IMR-90 (cell line): ENCODE measurements at regions not wholly inside any gene's neighbourhood (a gene's known extent, or its start where the extent isn't known, plus 50 kb on each side); places are given as distances from the start of the nearest gene placed in this dataset.

Experiments used
- ATAC-seq: fragments of 200-7000 bp; cut with Tn5 transposase; 2 replicates; pipeline ENCODE4 v1.9.1; 2020; ENCODE audit warnings: low read depth, mild to moderate bottlenecking, moderate library complexity
- BruUV-seq: library from RNA; stranded (reverse); fragments of 400-500 nt; replicated peaks from 2 replicates; lab custom pipeline; 2021; lab: Mats Ljungman, UMichigan
- CTCF ChIA-PET: fragments of 300-600 bp; formaldehyde crosslinking; extraction: SDS; loops from one replicate; lab custom pipeline; 2021; ENCODE audit warnings: antibody characterized with exemption; lab: Yijun Ruan, JAX
- POLR2A ChIA-PET: fragments of 300-600 bp; sonication (Branson Sonifier 250); formaldehyde crosslinking; loops from one replicate; lab custom pipeline; 2022; ENCODE audit warnings: antibody characterized with exemption; ENCODE audit not compliant: unreplicated experiment; lab: Charles Lee
- DNase-seq: peaks from one replicate; pipeline ENCODE4 v3.0.0; 2013
- H2AFZ ChIP-seq: replicated peaks from 2 replicates; pipeline ENCODE3; 2013; ENCODE audit warnings: low read length, mild to moderate bottlenecking; ENCODE audit not compliant: poor library complexity
- H2AK5ac ChIP-seq: 2 replicates; pipeline ENCODE4 v1.6.1; 2013; ENCODE audit warnings: low read depth, low read length, inconsistent platforms
- H2AK9ac ChIP-seq: replicated peaks from 2 replicates; pipeline ENCODE3; 2013; ENCODE audit warnings: mild to moderate bottlenecking, low read depth, low read length, moderate library complexity; ENCODE audit not compliant: poor library complexity
- H2BK120ac ChIP-seq: 2 replicates; pipeline ENCODE4 v1.6.1; 2013; ENCODE audit warnings: low read depth, low read length, inconsistent platforms
- H2BK15ac ChIP-seq: 3 replicates; pipeline ENCODE4 v1.6.1; 2013; ENCODE audit warnings: low read depth, low read length, inconsistent platforms
- H2BK20ac ChIP-seq: 2 replicates; pipeline ENCODE4 v1.6.1; 2013; ENCODE audit warnings: low read depth, mild to moderate bottlenecking, inconsistent platforms, low read length, moderate library complexity
- H2BK5ac ChIP-seq: 2 replicates; pipeline ENCODE4 v1.6.1; 2013; ENCODE audit warnings: mild to moderate bottlenecking, low read depth, low read length, inconsistent platforms; ENCODE audit not compliant: poor library complexity, severe bottlenecking
- H3K14ac ChIP-seq: replicated peaks from 2 replicates; pipeline ENCODE4 v1.6.1; 2013; ENCODE audit warnings: low read depth, low read length, inconsistent platforms
- H3K18ac ChIP-seq: 2 replicates; pipeline ENCODE4 v1.6.1; 2013; ENCODE audit warnings: low read depth, low read length, control low read depth
- H3K23ac ChIP-seq: 2 replicates; pipeline ENCODE4 v1.6.1; 2013; ENCODE audit warnings: low read depth, low read length, inconsistent platforms
- H3K27ac ChIP-seq: 2 replicates; pipeline ENCODE4 v1.5.1; 2013; ENCODE audit warnings: mild to moderate bottlenecking, control low read depth, low read length; ENCODE audit not compliant: insufficient read depth
- H3K27me3 ChIP-seq: 2 replicates; pipeline ENCODE4 v1.6.1; 2013; ENCODE audit warnings: low read length; ENCODE audit not compliant: control insufficient read depth, insufficient read depth
- H3K36me3 ChIP-seq: 2 replicates; pipeline ENCODE4 v1.6.1; 2013; ENCODE audit warnings: low read length, mixed read lengths; ENCODE audit not compliant: control insufficient read depth, insufficient read depth
- H3K4ac ChIP-seq: 2 replicates; pipeline ENCODE4 v1.6.1; 2013; ENCODE audit warnings: low read depth, low read length, inconsistent platforms
- H3K4me1 ChIP-seq: 2 replicates; pipeline ENCODE4 v1.6.1; 2013; ENCODE audit warnings: low read length, mixed read lengths; ENCODE audit not compliant: control insufficient read depth, insufficient read depth
- H3K4me2 ChIP-seq: 2 replicates; pipeline ENCODE4 v1.6.1; 2013; ENCODE audit warnings: low read depth, mild to moderate bottlenecking, control low read depth, low read length, moderate library complexity
- H3K4me3 ChIP-seq: 2 replicates; pipeline ENCODE4 v1.5.1; 2013; ENCODE audit warnings: low read depth, mild to moderate bottlenecking, control low read depth, low read length, moderate library complexity; ENCODE audit not compliant: insufficient read depth
- H3K56ac ChIP-seq: 2 replicates; pipeline ENCODE4 v1.6.1; 2013; ENCODE audit warnings: low read length, inconsistent platforms; ENCODE audit not compliant: insufficient read depth; ENCODE audit errors: extremely low read depth
- H3K79me1 ChIP-seq, 2 experiments: 2 replicates each; pipeline ENCODE4 v1.6.1; 2013; ENCODE audit warnings: low read length in 2 of 2, inconsistent platforms in 1 of 2, low read depth in 1 of 2
- H3K9ac ChIP-seq: 2 replicates; pipeline ENCODE4 v1.6.1; 2013; ENCODE audit warnings: low read depth, low read length, control low read depth
- H3K9me1 ChIP-seq: 2 replicates; pipeline ENCODE4 v1.6.1; 2013; ENCODE audit warnings: low read length, inconsistent platforms; ENCODE audit not compliant: insufficient read depth
- H3K9me3 ChIP-seq: 2 replicates; pipeline ENCODE4 v1.6.1; 2013; ENCODE audit warnings: low read length; ENCODE audit not compliant: control insufficient read depth, insufficient read depth
- H4K20me1 ChIP-seq: 2 replicates; pipeline ENCODE4 v1.6.1; 2013; ENCODE audit warnings: low read length, inconsistent platforms; ENCODE audit not compliant: insufficient read depth
- H4K5ac ChIP-seq: 2 replicates; pipeline ENCODE4 v1.6.1; 2013; ENCODE audit warnings: mild to moderate bottlenecking, low read depth, low read length, control low read depth
- H4K8ac ChIP-seq, 2 experiments: 2 replicates each; pipeline ENCODE4 v1.6.1; 2013; ENCODE audit warnings: low read depth in 2 of 2, low read length in 2 of 2, control low read depth in 1 of 2, inconsistent platforms in 1 of 2
- H4K91ac ChIP-seq: 2 replicates; pipeline ENCODE4 v1.6.1; 2013; ENCODE audit warnings: low read depth, low read length, inconsistent platforms; ENCODE audit not compliant: insufficient read depth
- BHLHE40 ChIP-seq: fragments of 150-350 bp; IDR thresholded peaks from 2 replicates; pipeline ENCODE4 v1.6.1; 2016; ENCODE audit warnings: mild to moderate bottlenecking, low read depth, low read length
- CEBPB ChIP-seq: IDR thresholded peaks from 2 replicates; pipeline ENCODE4 v1.6.1; 2012; ENCODE audit warnings: low read depth, low read length, improper control_type of control experiment
- CHD1 ChIP-seq: IDR thresholded peaks from 2 replicates; pipeline ENCODE4 v1.6.1; 2012; ENCODE audit warnings: low read depth, low read length, improper control_type of control experiment
- FOS ChIP-seq: fragments of 150-350 bp; IDR thresholded peaks from 2 replicates; pipeline ENCODE4 v1.6.1; 2016; ENCODE audit warnings: low read depth, low read length
- MAFK ChIP-seq: IDR thresholded peaks from 2 replicates; pipeline ENCODE4 v1.6.1; 2012; ENCODE audit warnings: low read depth, low read length, improper control_type of control experiment
- MAZ ChIP-seq: IDR thresholded peaks from 2 replicates; pipeline ENCODE4 v1.6.1; 2012; ENCODE audit warnings: low read depth, mild to moderate bottlenecking, low read length, improper control_type of control experiment, moderate library complexity, borderline replicate concordance
- MXI1 ChIP-seq: IDR thresholded peaks from 2 replicates; pipeline ENCODE4 v1.6.1; 2012; ENCODE audit warnings: low read depth, mild to moderate bottlenecking, low read length, moderate library complexity, borderline replicate concordance
- NFE2L2 ChIP-seq: fragments of 150-350 bp; IDR thresholded peaks from 2 replicates; pipeline ENCODE4 v1.6.1; 2016; ENCODE audit warnings: low read depth, mild to moderate bottlenecking, low read length
- POLR2A ChIP-seq: IDR thresholded peaks from 2 replicates; pipeline ENCODE4 v1.6.1; 2012; ENCODE audit warnings: mild to moderate bottlenecking, low read depth, low read length
- RAD21 ChIP-seq: IDR thresholded peaks from 2 replicates; pipeline ENCODE4 v1.6.1; 2012; ENCODE audit warnings: low read length, improper control_type of control experiment
- RCOR1 ChIP-seq: IDR thresholded peaks from 2 replicates; pipeline ENCODE4 v1.6.1; 2012; ENCODE audit warnings: mild to moderate bottlenecking, low read length, improper control_type of control experiment; ENCODE audit not compliant: insufficient replicate concordance
- RFX5 ChIP-seq: IDR thresholded peaks from 2 replicates; pipeline ENCODE4 v1.8.0; 2012; ENCODE audit warnings: low read depth, mild to moderate bottlenecking, low read length, moderate library complexity
- SMC3 ChIP-seq: fragments of 150-350 bp; IDR thresholded peaks from 2 replicates; pipeline ENCODE4 v1.6.1; 2016; ENCODE audit warnings: low read depth, mild to moderate bottlenecking, antibody characterized with exemption, low read length, moderate library complexity
- dilution Hi-C: fragments of 300-500 bp; cut with HindIII; formaldehyde crosslinking; loops from one replicate; pipeline ENCODE4 v1.14.3; 2018; ENCODE audit warnings: low sequenced_read_pairs; ENCODE audit not compliant: unreplicated experiment
- in situ Hi-C: fragments of 300-500 bp; cut with MboI; formaldehyde crosslinking; loops from 3 replicates; pipeline ENCODE4 v1.14.3; 2019; ENCODE audit warnings: low sequenced_read_pairs, inconsistent platforms, mixed read lengths
- intact Hi-C: fragments of 100-400 bp; cut with micrococcal nuclease; formaldehyde crosslinking; loops from 2 replicates; pipeline ENCODE4 v1.10.0; 2022
- TF ChIP-seq, protein P1 (sequence below): fragments of 150-350 bp; IDR thresholded peaks from 2 replicates; pipeline ENCODE4 v1.6.1; 2016; ENCODE audit warnings: low read depth, mild to moderate bottlenecking, low read length, moderate library complexity, borderline replicate concordance
- TF ChIP-seq, protein P2 (sequence below): conservative IDR thresholded peaks from 2 replicates; pipeline ENCODE4 v1.5.1; 2012; ENCODE audit warnings: mild to moderate bottlenecking, low read depth, low read length, improper control_type of control experiment
- TF ChIP-seq, protein P3 (sequence below): fragments of 150-350 bp; IDR thresholded peaks from 2 replicates; pipeline ENCODE4 v1.6.1; 2017; ENCODE audit warnings: mild to moderate bottlenecking, antibody characterized with exemption, low read length, low read depth

DNA sequence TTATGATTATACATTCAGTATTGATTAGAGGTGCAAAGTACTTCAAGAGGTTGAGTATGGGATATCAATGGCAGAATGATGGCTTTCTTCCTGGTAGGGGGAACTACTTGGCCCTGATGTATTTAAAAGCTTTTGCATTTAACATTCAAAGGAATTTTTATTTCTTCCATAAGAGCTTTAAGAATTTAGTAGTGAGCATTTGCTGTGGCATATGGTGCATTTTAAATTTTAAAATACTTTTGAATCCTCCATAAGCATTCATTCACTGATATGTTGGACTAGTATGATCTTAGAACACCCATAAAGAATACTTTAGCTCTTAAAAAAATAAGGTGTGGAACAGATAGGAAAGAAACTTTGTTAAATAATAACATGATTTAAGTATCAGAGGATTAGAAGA is 191.9 kb upstream of the PPP1R3A start:
- Histone ChIP-seq H3K9me1 (no peaks in the 10 kb centered on the region), H2BK120ac (no peak overlapping the region), H3K4me2 (no peak overlapping the region), H2BK20ac (no peak overlapping the region), H3K27ac (no peak overlapping the region), H3K79me1 (no peaks in the 10 kb centered on the region), H3K36me3 (no peaks in the 10 kb centered on the region), H3K14ac (no peak overlapping the region), H2AK5ac (no peak overlapping the region), H3K18ac (no peak overlapping the region), H3K27me3 (no peaks in the 10 kb centered on the region), H2AK9ac (no peak overlapping the region), H2BK5ac (no peak overlapping the region), H2AFZ (no peak overlapping the region), H4K91ac (no peak overlapping the region), H3K4ac (no peak overlapping the region), H3K9ac (no peak overlapping the region), H3K9me3 (no peaks in the 10 kb centered on the region), H3K4me3 (no peak overlapping the region), H3K56ac (no peak overlapping the region), H4K5ac (no peak overlapping the region), H2BK15ac (no peak overlapping the region), H4K20me1 (no peaks in the 10 kb centered on the region), H3K4me1 (no peaks in the 10 kb centered on the region), H4K8ac (no peak overlapping the region), H3K23ac (no peak overlapping the region)
- dilution Hi-C loops: no loop called here
- no TSS peak for BruUV-seq
- intact Hi-C loops: no loop called here
- TF ChIP-seq MAFK: no peak
- no peak for TF ChIP-seq FOS
- no peak for TF ChIP-seq BHLHE40
- TF ChIP-seq MAZ: no peak
- TF ChIP-seq SMC3: no peak
- TF ChIP-seq RAD21: no peak
- no peak for TF ChIP-seq RCOR1
- TF ChIP-seq CHD1: no peak
- no peak for TF ChIP-seq NFE2L2
- TF ChIP-seq CEBPB: no peak
- no peak for TF ChIP-seq POLR2A
- no peak for TF ChIP-seq MXI1
- TF ChIP-seq, protein P1, sequence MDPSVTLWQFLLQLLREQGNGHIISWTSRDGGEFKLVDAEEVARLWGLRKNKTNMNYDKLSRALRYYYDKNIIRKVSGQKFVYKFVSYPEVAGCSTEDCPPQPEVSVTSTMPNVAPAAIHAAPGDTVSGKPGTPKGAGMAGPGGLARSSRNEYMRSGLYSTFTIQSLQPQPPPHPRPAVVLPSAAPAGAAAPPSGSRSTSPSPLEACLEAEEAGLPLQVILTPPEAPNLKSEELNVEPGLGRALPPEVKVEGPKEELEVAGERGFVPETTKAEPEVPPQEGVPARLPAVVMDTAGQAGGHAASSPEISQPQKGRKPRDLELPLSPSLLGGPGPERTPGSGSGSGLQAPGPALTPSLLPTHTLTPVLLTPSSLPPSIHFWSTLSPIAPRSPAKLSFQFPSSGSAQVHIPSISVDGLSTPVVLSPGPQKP: no peak
- TF ChIP-seq, protein P2, sequence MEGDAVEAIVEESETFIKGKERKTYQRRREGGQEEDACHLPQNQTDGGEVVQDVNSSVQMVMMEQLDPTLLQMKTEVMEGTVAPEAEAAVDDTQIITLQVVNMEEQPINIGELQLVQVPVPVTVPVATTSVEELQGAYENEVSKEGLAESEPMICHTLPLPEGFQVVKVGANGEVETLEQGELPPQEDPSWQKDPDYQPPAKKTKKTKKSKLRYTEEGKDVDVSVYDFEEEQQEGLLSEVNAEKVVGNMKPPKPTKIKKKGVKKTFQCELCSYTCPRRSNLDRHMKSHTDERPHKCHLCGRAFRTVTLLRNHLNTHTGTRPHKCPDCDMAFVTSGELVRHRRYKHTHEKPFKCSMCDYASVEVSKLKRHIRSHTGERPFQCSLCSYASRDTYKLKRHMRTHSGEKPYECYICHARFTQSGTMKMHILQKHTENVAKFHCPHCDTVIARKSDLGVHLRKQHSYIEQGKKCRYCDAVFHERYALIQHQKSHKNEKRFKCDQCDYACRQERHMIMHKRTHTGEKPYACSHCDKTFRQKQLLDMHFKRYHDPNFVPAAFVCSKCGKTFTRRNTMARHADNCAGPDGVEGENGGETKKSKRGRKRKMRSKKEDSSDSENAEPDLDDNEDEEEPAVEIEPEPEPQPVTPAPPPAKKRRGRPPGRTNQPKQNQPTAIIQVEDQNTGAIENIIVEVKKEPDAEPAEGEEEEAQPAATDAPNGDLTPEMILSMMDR: no peak
- no peak for TF ChIP-seq RFX5
- TF ChIP-seq, protein P3, sequence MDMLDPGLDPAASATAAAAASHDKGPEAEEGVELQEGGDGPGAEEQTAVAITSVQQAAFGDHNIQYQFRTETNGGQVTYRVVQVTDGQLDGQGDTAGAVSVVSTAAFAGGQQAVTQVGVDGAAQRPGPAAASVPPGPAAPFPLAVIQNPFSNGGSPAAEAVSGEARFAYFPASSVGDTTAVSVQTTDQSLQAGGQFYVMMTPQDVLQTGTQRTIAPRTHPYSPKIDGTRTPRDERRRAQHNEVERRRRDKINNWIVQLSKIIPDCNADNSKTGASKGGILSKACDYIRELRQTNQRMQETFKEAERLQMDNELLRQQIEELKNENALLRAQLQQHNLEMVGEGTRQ: no peak
- in situ Hi-C loops: no loop called here
- DNase-seq (no peak), ATAC-seq (no peak)
- CTCF ChIA-PET: interaction anchor here (0.6 kb wide), 1 partner anchor 1330 kb away, joined by 4 read pairs; no protein-coding TSS in a partner anchor
- POLR2A ChIA-PET: no interaction called here
